LNCaP clone FGC (cell line): ENCODE measurements at regions not wholly inside any gene's neighbourhood (a gene's known extent, or its start where the extent isn't known, plus 50 kb on each side); places are given as distances from the start of the nearest gene placed in this dataset.

ENCODE experiments used
- DNase-seq: peaks from one replicate; pipeline ENCODE4 v3.0.0-alpha.2; 2011; ENCODE audit warnings: low read depth
- H3K4me3 ChIP-seq: 2 replicates; pipeline ENCODE4 v1.5.1; 2011; ENCODE audit warnings: mild to moderate bottlenecking, low read depth, low read length, control low read depth
- CTCF ChIP-seq: IDR thresholded peaks from 2 replicates; pipeline ENCODE4 v1.5.1; 2012; ENCODE audit warnings: mild to moderate bottlenecking; ENCODE audit not compliant: control insufficient read depth, insufficient read depth; ENCODE audit errors: extremely low read depth

GRCh38 chr6:49370518-49370917, 92.5 kb downstream of the MMUT start:
- TF ChIP-seq CTCF, result no peak
- DNase-seq, result no peak
- no peak overlapping the region for H3K4me3 ChIP-seq

GRCh38 chr6:49366539-49366938, 96.5 kb downstream of the MMUT start:
- TF ChIP-seq CTCF, result no peak
- no peak overlapping the region for H3K4me3 ChIP-seq
- DNase-seq, result no peak

- no peak overlapping the region for H3K4me3 ChIP-seq
- no peak for TF ChIP-seq CTCF
- no peak for DNase-seq
These were observed 114.5 kb downstream of the MMUT start for GRCh38 chr6:49348561-49348960.

- DNase-seq, result no peak
These were observed 120.6 kb downstream of the MMUT start for GRCh38 chr6:49342410-49342809.

GRCh38 chr6:49341869-49342268, 121.2 kb downstream of the MMUT start:
- no peak for DNase-seq
- no peak for TF ChIP-seq CTCF

More at GRCh38 chr6:49342410-49342809, 120.6 kb downstream of the MMUT start:
- H3K4me3 ChIP-seq, result no peak overlapping the region
- no peak for TF ChIP-seq CTCF

GRCh38 chr6:49339096-49339495, 124.0 kb downstream of the MMUT start:
- no peak overlapping the region for H3K4me3 ChIP-seq
- TF ChIP-seq CTCF, result no peak
- DNase-seq, result no peak

More at GRCh38 chr6:49341869-49342268, 121.2 kb downstream of the MMUT start:
- H3K4me3 ChIP-seq, result no peak overlapping the region

- no peak for DNase-seq
- no peak overlapping the region for H3K4me3 ChIP-seq
- TF ChIP-seq CTCF, result no peak
These were observed 126.4 kb downstream of the MMUT start for GRCh38 chr6:49336514-49337131.
